Liver (tissue), 7 donors: ENCODE measurements at regions not wholly inside any gene's neighbourhood (a gene's known extent, or its start where the extent isn't known, plus 50 kb on each side); places are given as distances from the start of the nearest gene placed in this dataset.

ENCODE experiments used
- DNase-seq: peaks from one replicate; pipeline ENCODE4 v3.0.0-alpha.2; 2017; ENCODE audit warnings: low spot score
- H3K27ac ChIP-seq, 2 donors: one replicate each; pipeline ENCODE4 v1.7.0; 2013; ENCODE audit warnings: inconsistent platforms in 2 of 2, low read length in 2 of 2, control low read depth in 1 of 2, low read depth in 1 of 2, mild to moderate bottlenecking in 1 of 2
- H3K27me3 ChIP-seq, 4 donors: one replicate each; pipeline versions ENCODE4 v1.6.1 to v1.7.0; 2013; ENCODE audit warnings: low read length in 3 of 4, inconsistent platforms in 1 of 4, mild to moderate bottlenecking in 1 of 4, moderate library complexity in 1 of 4; ENCODE audit not compliant: control insufficient read depth in 4 of 4, insufficient read depth in 4 of 4
- H3K36me3 ChIP-seq, 4 donors: one replicate each; pipeline versions ENCODE4 v1.6.1 to v1.7.0; 2013; ENCODE audit warnings: low read length in 3 of 4, mild to moderate bottlenecking in 3 of 4, low read depth in 1 of 4, moderate library complexity in 1 of 4; ENCODE audit not compliant: control insufficient read depth in 4 of 4, insufficient read depth in 3 of 4
- H3K4me1 ChIP-seq, 4 donors: one replicate each; pipeline versions ENCODE4 v1.6.1 to v1.7.0; 2013; ENCODE audit warnings: low read length in 3 of 4, mild to moderate bottlenecking in 3 of 4, moderate library complexity in 1 of 4; ENCODE audit not compliant: control insufficient read depth in 4 of 4, insufficient read depth in 4 of 4
- H3K4me3 ChIP-seq, 3 donors: one replicate each; pipeline versions ENCODE4 v1.6.1 to v1.7.0; 2013; ENCODE audit warnings: low read length in 3 of 3, control low read depth in 1 of 3, low read depth in 1 of 3, mild to moderate bottlenecking in 1 of 3
- H3K9ac ChIP-seq, 2 donors: one replicate each; pipeline ENCODE4 v1.7.0; 2013; ENCODE audit warnings: low read length in 2 of 2, mild to moderate bottlenecking in 2 of 2, moderate library complexity in 2 of 2, control low read depth in 1 of 2, low read depth in 1 of 2
- H3K9me3 ChIP-seq, 4 donors: one replicate each; pipeline versions ENCODE4 v1.6.1 to v1.7.0; 2013; ENCODE audit warnings: low read length in 3 of 4; ENCODE audit not compliant: control insufficient read depth in 4 of 4
- EGR1 ChIP-seq, 2 donors: IDR thresholded peaks; 2 replicates each; pipeline ENCODE4 v1.6.1; 2016 to 2018; ENCODE audit warnings: antibody characterized with exemption in 2 of 2, low read depth in 2 of 2
- FOXA1 ChIP-seq: IDR thresholded peaks from 2 replicates; pipeline ENCODE4 v1.6.1; 2016; ENCODE audit warnings: antibody characterized with exemption
- GABPA ChIP-seq, 2 donors: IDR thresholded peaks in 1 of 2; conservative IDR thresholded peaks in 1 of 2; 2 replicates each; pipeline ENCODE4 v1.6.1; 2016; ENCODE audit warnings: antibody characterized with exemption in 2 of 2, mild to moderate bottlenecking in 1 of 2, moderate library complexity in 1 of 2
- HNF4A ChIP-seq, 2 donors: conservative IDR thresholded peaks; 2 replicates each; pipeline ENCODE4 v1.6.1; 2016; ENCODE audit warnings: antibody characterized with exemption in 2 of 2, mild to moderate bottlenecking in 2 of 2
- JUND ChIP-seq, 2 donors: IDR thresholded peaks; 2 replicates each; pipeline ENCODE4 v1.6.1; 2016; ENCODE audit warnings: antibody characterized with exemption in 2 of 2
- MAX ChIP-seq: IDR thresholded peaks from 2 replicates; pipeline ENCODE4 v1.6.1; 2016; ENCODE audit warnings: antibody characterized with exemption
- RAD21 ChIP-seq, 2 donors: IDR thresholded peaks; 2 replicates each; pipeline ENCODE4 v1.6.1; 2016; ENCODE audit warnings: antibody characterized with exemption in 2 of 2, mild to moderate bottlenecking in 2 of 2
- REST ChIP-seq: IDR thresholded peaks from 2 replicates; pipeline ENCODE4 v1.6.1; 2016; ENCODE audit warnings: antibody characterized with exemption, mild to moderate bottlenecking
- RXRA ChIP-seq, 2 donors: IDR thresholded peaks; 2 replicates each; pipeline ENCODE4 v1.6.1; 2017 to 2018; ENCODE audit warnings: antibody characterized with exemption in 2 of 2, mild to moderate bottlenecking in 1 of 2
- SP1 ChIP-seq: IDR thresholded peaks from 2 replicates; pipeline ENCODE4 v1.6.1; 2018; ENCODE audit warnings: antibody characterized with exemption, mild to moderate bottlenecking
- YY1 ChIP-seq: IDR thresholded peaks from 2 replicates; pipeline ENCODE4 v1.6.1; 2016; ENCODE audit warnings: antibody characterized with exemption, mild to moderate bottlenecking
- ZBTB33 ChIP-seq: IDR thresholded peaks from 2 replicates; pipeline ENCODE4 v1.6.1; 2016; ENCODE audit warnings: antibody characterized with exemption
- WGBS: extraction: QIAGEN DNeasy Blood & Tissue Kit; methylation state at CpG from one replicate; pipeline ENCODE4 v1.1.7; 2013; 5-methylcytosine and 5-hydroxymethylcytosine counted together
- donor health status: healthy.
- donor health status: healthy.
- donor health status: healthy.
- donor health status: healthy.

GRCh38 chr11:24249921-24250320 is 246.9 kb upstream of the LUZP2 start:
- 83% methylated on average over 1 of the region's 1 CpG for WGBS

GRCh38 chr11:24253237-24253760 is 243.6 kb upstream of the LUZP2 start:
- no peaks in the 10 kb centered on the region for H3K9me3 ChIP-seq
- H3K36me3 ChIP-seq = no peaks in the 10 kb centered on the region
- H3K9ac ChIP-seq = no peak overlapping the region
- no peaks in the 10 kb centered on the region for H3K4me1 ChIP-seq
- no peak overlapping the region for H3K4me3 ChIP-seq
- TF ChIP-seq HNF4A (conservative IDR thresholded peaks at IDR 0.05) (no peak), GABPA (IDR thresholded peaks at IDR 0.05 in 1 of 2, conservative IDR thresholded peaks at IDR 0.05 in 1 of 2) (no peak), SP1 (no peak), REST (no peak)
- WGBS = 34% methylated on average over 1 of the region's 1 CpG
- no peak overlapping the region for H3K27ac ChIP-seq
- H3K27me3 ChIP-seq = no peaks in the 10 kb centered on the region
- DNase-seq = no peak

More at GRCh38 chr11:24249921-24250320, 246.9 kb upstream of the LUZP2 start:
- H3K27ac ChIP-seq = no peak overlapping the region
- H3K36me3 ChIP-seq = no peaks in the 10 kb centered on the region
- H3K9me3 ChIP-seq = no peaks in the 10 kb centered on the region
- no peaks in the 10 kb centered on the region for H3K4me1 ChIP-seq
- TF ChIP-seq YY1 (no peak), EGR1 (IDR thresholded peaks at IDR 0.05; ENCODE audit: low read depth in 2 of 2) (no peak), MAX (no peak), RXRA (IDR thresholded peaks at IDR 0.05) (no peak), FOXA1 (no peak), RAD21 (IDR thresholded peaks at IDR 0.05) (no peak)
- H3K4me3 ChIP-seq = no peak overlapping the region
- H3K27me3 ChIP-seq = no peaks in the 10 kb centered on the region
- no peak for DNase-seq
- H3K9ac ChIP-seq = no peak overlapping the region

GRCh38 chr11:24264868-24265267 is 232.0 kb upstream of the LUZP2 start:
- 79% methylated on average over 2 of the region's 2 CpGs for WGBS
- Histone ChIP-seq H3K27ac (no peak overlapping the region), H3K9me3 (no peaks in the 10 kb centered on the region), H3K27me3 (no peaks in the 10 kb centered on the region), H3K4me1 (no peaks in the 10 kb centered on the region), H3K36me3 (no peaks in the 10 kb centered on the region), H3K9ac (no peak overlapping the region), H3K4me3 (no peak overlapping the region)
- TF ChIP-seq JUND (IDR thresholded peaks at IDR 0.05) (no peak), ZBTB33 (no peak), FOXA1 (no peak)
- DNase-seq = no peak
